H9 (cell line): ENCODE measurements at regions not wholly inside any gene's neighbourhood (a gene's known extent, or its start where the extent isn't known, plus 50 kb on each side); places are given as distances from the start of the nearest gene placed in this dataset.

ENCODE experiments used
- DNase-seq: peaks from one replicate; pipeline ENCODE4 v3.0.0-alpha.2; 2017
- H2AFZ ChIP-seq: one replicate; pipeline ENCODE4 v1.6.1; 2013; ENCODE audit warnings: mild to moderate bottlenecking, low read length, control low read depth, moderate library complexity
- H2AK5ac ChIP-seq: 2 replicates; pipeline ENCODE4 v1.6.1; 2013; ENCODE audit warnings: low read length, control low read depth, mixed read lengths; ENCODE audit not compliant: insufficient read length
- H2BK120ac ChIP-seq: one replicate; pipeline ENCODE4 v1.6.1; 2013; ENCODE audit warnings: low read depth, mild to moderate bottlenecking, low read length, control low read depth, inconsistent platforms; ENCODE audit not compliant: poor library complexity, severe bottlenecking
- H2BK12ac ChIP-seq: 2 replicates; pipeline ENCODE4 v1.6.1; 2013; ENCODE audit warnings: low read length, control low read depth, mixed read lengths, low read depth; ENCODE audit not compliant: insufficient read length
- H2BK15ac ChIP-seq: 2 replicates; pipeline ENCODE4 v1.6.1; 2013; ENCODE audit warnings: low read depth, low read length, control low read depth
- H2BK20ac ChIP-seq: one replicate; pipeline ENCODE4 v1.6.1; 2013; ENCODE audit warnings: low read depth, mild to moderate bottlenecking, low read length, control low read depth, inconsistent platforms; ENCODE audit not compliant: poor library complexity, severe bottlenecking
- H2BK5ac ChIP-seq: 2 replicates; pipeline ENCODE4 v1.6.1; 2013; ENCODE audit warnings: low read length, control low read depth, mixed read lengths; ENCODE audit not compliant: insufficient read length
- H3K14ac ChIP-seq: 2 replicates; pipeline ENCODE4 v1.6.1; 2013; ENCODE audit warnings: low read length, control low read depth; ENCODE audit not compliant: insufficient read depth
- H3K18ac ChIP-seq: 2 replicates; pipeline ENCODE4 v1.6.1; 2013; ENCODE audit warnings: low read depth, mild to moderate bottlenecking, mixed read lengths, low read length, control low read depth; ENCODE audit not compliant: insufficient read length
- H3K23ac ChIP-seq: 2 replicates; pipeline ENCODE4 v1.6.1; 2013; ENCODE audit warnings: low read length, control low read depth, mixed read lengths, low read depth; ENCODE audit not compliant: insufficient read length
- H3K23me2 ChIP-seq: 2 replicates; pipeline ENCODE4 v1.6.1; 2013; ENCODE audit warnings: low read depth, mild to moderate bottlenecking, mixed read lengths, low read length, control low read depth; ENCODE audit not compliant: insufficient read length, poor library complexity, severe bottlenecking
- H3K27ac ChIP-seq: 2 replicates; pipeline ENCODE4 v1.5.1; 2013; ENCODE audit warnings: low read length, control low read depth, mixed read lengths, low read depth; ENCODE audit not compliant: insufficient read length
- H3K27me3 ChIP-seq: 2 replicates; pipeline ENCODE4 v1.6.1; 2013; ENCODE audit warnings: low read length, control low read depth, inconsistent platforms; ENCODE audit not compliant: insufficient read depth
- H3K4ac ChIP-seq: 2 replicates; pipeline ENCODE4 v1.6.1; 2013; ENCODE audit warnings: low read depth, mild to moderate bottlenecking, control low read depth, inconsistent platforms, low read length, moderate library complexity
- H3K4me1 ChIP-seq: 2 replicates; pipeline ENCODE4 v1.6.1; 2013; ENCODE audit warnings: low read length, control low read depth, inconsistent platforms; ENCODE audit not compliant: insufficient read depth
- H3K4me2 ChIP-seq: 2 replicates; pipeline ENCODE4 v1.6.1; 2013; ENCODE audit warnings: low read length, control low read depth, mixed read lengths; ENCODE audit not compliant: insufficient read length, insufficient read depth
- H3K56ac ChIP-seq: 2 replicates; pipeline ENCODE4 v1.6.1; 2013; ENCODE audit warnings: low read depth, mild to moderate bottlenecking, mixed read lengths, low read length, control low read depth; ENCODE audit not compliant: insufficient read length
- H3K79me1 ChIP-seq: 2 replicates; pipeline ENCODE4 v1.6.1; 2013; ENCODE audit warnings: low read depth, mild to moderate bottlenecking, moderate library complexity, low read length, control low read depth, inconsistent platforms; ENCODE audit not compliant: insufficient read depth, poor library complexity, severe bottlenecking
- H3K79me2 ChIP-seq: 2 replicates; pipeline ENCODE4 v1.6.1; 2013; ENCODE audit warnings: low read length, control low read depth, inconsistent platforms; ENCODE audit not compliant: insufficient read depth
- H3K9ac ChIP-seq: 2 replicates; pipeline ENCODE4 v1.6.1; 2013; ENCODE audit warnings: low read length, control low read depth, mixed read lengths; ENCODE audit not compliant: insufficient read length; ENCODE audit errors: extremely low read depth
- H3K9me3 ChIP-seq: one replicate; pipeline ENCODE4 v1.6.1; 2013; ENCODE audit warnings: low read depth, low read length, inconsistent platforms; ENCODE audit not compliant: control insufficient read depth
- H3T11ph ChIP-seq: one replicate; pipeline ENCODE4 v1.6.1; 2013; ENCODE audit warnings: mild to moderate bottlenecking, low read length, control low read depth, inconsistent platforms
- H4K20me1 ChIP-seq: one replicate; pipeline ENCODE4 v1.6.1; 2013; ENCODE audit not compliant: control insufficient read depth, insufficient read length, insufficient read depth
- H4K5ac ChIP-seq: 2 replicates; pipeline ENCODE4 v1.6.1; 2013; ENCODE audit warnings: low read depth, mild to moderate bottlenecking, mixed read lengths, low read length, control low read depth; ENCODE audit not compliant: insufficient read length
- H4K8ac ChIP-seq: replicated peaks from 2 replicates; pipeline ENCODE4 v1.6.1; 2013; ENCODE audit warnings: low read length, control low read depth, mixed read lengths, low read depth; ENCODE audit not compliant: insufficient read length
- H4K91ac ChIP-seq: 2 replicates; pipeline ENCODE4 v1.6.1; 2013; ENCODE audit warnings: low read depth, mild to moderate bottlenecking, moderate library complexity, mixed read lengths, low read length, control low read depth; ENCODE audit not compliant: insufficient read length
- H3K27ac Mint-ChIP-seq, 3 experiments: 2 replicates in 2 of 3; 3 replicates in 1 of 3; pipeline ENCODE4 v1.8.0; 2020 to 2021; ENCODE audit warnings: mixed read lengths in 3 of 3, mild to moderate bottlenecking in 1 of 3, moderate library complexity in 1 of 3
- H3K27me3 Mint-ChIP-seq: 2 replicates; pipeline ENCODE4 v1.8.0; 2021; ENCODE audit warnings: low read depth, mild to moderate bottlenecking, moderate library complexity, mixed read lengths
- H3K36me3 Mint-ChIP-seq, 3 experiments: 2 replicates in 2 of 3; 3 replicates in 1 of 3; pipeline ENCODE4 v1.8.0; 2020 to 2021; ENCODE audit warnings: low read depth in 3 of 3, mixed read lengths in 3 of 3; ENCODE audit not compliant: insufficient read depth in 1 of 3
- H3K4me1 Mint-ChIP-seq, 2 experiments: 2 replicates each; pipeline ENCODE4 v1.8.0; 2020; ENCODE audit warnings: mixed read lengths in 2 of 2
- H3K4me3 Mint-ChIP-seq, 2 experiments: 2 replicates in 1 of 2; 3 replicates in 1 of 2; pipeline ENCODE4 v1.8.0; 2020 to 2021; ENCODE audit warnings: mild to moderate bottlenecking in 2 of 2, mixed read lengths in 2 of 2, moderate library complexity in 1 of 2
- H3K9me3 Mint-ChIP-seq, 2 experiments: 2 replicates in 1 of 2; 3 replicates in 1 of 2; pipeline ENCODE4 v1.8.0; 2020; ENCODE audit warnings: mild to moderate bottlenecking in 2 of 2, mixed read lengths in 2 of 2, moderate library complexity in 1 of 2
- CTCF ChIP-seq: fragments of 200-600 bp; sonication (generic); conservative IDR thresholded peaks from 3 replicates; pipeline ENCODE4 v1.8.0; 2021; ENCODE audit warnings: antibody characterized with exemption, mild to moderate bottlenecking
- WGBS: extraction: QIAGEN DNeasy Blood & Tissue Kit; methylation state at CpG from one replicate; pipeline ENCODE4 v1.1.7; 2013; ENCODE audit warnings: missing lambda C conversion rate, low lambda C conversion rate, mixed read lengths; ENCODE audit not compliant: insufficient read length; ENCODE audit errors: extremely low coverage; 5-methylcytosine and 5-hydroxymethylcytosine counted together

- Histone ChIP-seq H2AK5ac (no peak overlapping the region), H3K4me1 (no peaks in the 10 kb centered on the region; the same call in 1 of the 2 replicates), H4K8ac (no peak overlapping the region), H3K4me2 (no peak overlapping the region), H4K5ac (no peak overlapping the region), H4K91ac (no peak overlapping the region), H3K79me1 (no peaks in the 10 kb centered on the region), H2AFZ (no peak overlapping the region), H2BK120ac (no peak overlapping the region), H2BK12ac (no peak overlapping the region), H3K4ac (no peak overlapping the region), H4K20me1 (no peaks in the 10 kb centered on the region), H2BK15ac (no peak overlapping the region), H3K14ac (no peak overlapping the region), H3K9ac (no peak overlapping the region), H3K27ac (no peak overlapping the region), H3K56ac (no peak overlapping the region), H3T11ph (no peak overlapping the region), H2BK5ac (no peak overlapping the region), H3K18ac (no peak overlapping the region), H3K23ac (no peak overlapping the region), H2BK20ac (no peak overlapping the region), H3K27me3 (no peaks in the 10 kb centered on the region), H3K79me2 (no peaks in the 10 kb centered on the region), H3K9me3 (no peaks in the 10 kb centered on the region), H3K23me2 (no peaks in the 10 kb centered on the region)
- WGBS: no CpG with 5 or more reads among the region's 2 CpGs
- peaks cover 12 to 13% of the 10 kb centered on the region in 2 experiments for H3K4me1 Mint-ChIP-seq
- no peak for TF ChIP-seq CTCF
- H3K27me3 Mint-ChIP-seq: no peaks in the 10 kb centered on the region
- no peak for DNase-seq
- no peak overlapping the region for H3K27ac Mint-ChIP-seq
- H3K4me3 Mint-ChIP-seq: no peak overlapping the region; a peak in 1 of 5 replicates
- H3K36me3 Mint-ChIP-seq: peaks cover 0 to 5% (median 0%) of the 10 kb centered on the region in 3 experiments; a peak in 2 of 7 replicates
- peaks cover 0 to 4% of the 10 kb centered on the region in 2 experiments; a peak in 2 of 5 replicates for H3K9me3 Mint-ChIP-seq
These were observed 259.9 kb upstream of the ATP11B start for GRCh38 chr3:182533394-182533793.
